ENCODE measurements at regions not wholly inside any gene's neighbourhood (a gene's known extent, or its start where the extent isn't known, plus 50 kb on each side); places are given as distances from the start of the nearest gene placed in this dataset.

DNA sequence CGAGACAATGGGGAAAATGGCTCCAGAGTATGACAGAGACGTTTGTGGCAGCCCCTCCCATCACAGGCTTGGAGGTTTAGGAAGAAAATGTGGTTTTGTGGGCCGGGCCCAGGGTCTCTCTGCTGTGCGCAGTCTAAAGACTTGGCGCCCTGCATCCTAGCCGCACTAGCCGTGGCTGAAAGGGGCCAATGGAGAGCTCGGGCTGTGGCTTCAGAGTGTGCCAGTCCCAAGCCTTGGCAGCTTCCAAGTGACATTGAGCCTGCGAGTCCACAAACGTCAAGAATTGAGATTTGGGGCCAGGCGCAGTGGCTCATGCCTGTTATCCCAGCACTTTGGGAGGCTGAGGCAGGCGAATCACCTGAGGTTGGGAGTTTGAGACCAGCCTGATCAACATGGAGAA, 513.1 kb downstream of the PCDH17 start:
- no peak for TF ChIP-seq POLR2A (IDR thresholded peaks at IDR 0.05)
- TF ChIP-seq EP300 (IDR thresholded peaks at IDR 0.05) = no peak
- TF ChIP-seq, protein P1, sequence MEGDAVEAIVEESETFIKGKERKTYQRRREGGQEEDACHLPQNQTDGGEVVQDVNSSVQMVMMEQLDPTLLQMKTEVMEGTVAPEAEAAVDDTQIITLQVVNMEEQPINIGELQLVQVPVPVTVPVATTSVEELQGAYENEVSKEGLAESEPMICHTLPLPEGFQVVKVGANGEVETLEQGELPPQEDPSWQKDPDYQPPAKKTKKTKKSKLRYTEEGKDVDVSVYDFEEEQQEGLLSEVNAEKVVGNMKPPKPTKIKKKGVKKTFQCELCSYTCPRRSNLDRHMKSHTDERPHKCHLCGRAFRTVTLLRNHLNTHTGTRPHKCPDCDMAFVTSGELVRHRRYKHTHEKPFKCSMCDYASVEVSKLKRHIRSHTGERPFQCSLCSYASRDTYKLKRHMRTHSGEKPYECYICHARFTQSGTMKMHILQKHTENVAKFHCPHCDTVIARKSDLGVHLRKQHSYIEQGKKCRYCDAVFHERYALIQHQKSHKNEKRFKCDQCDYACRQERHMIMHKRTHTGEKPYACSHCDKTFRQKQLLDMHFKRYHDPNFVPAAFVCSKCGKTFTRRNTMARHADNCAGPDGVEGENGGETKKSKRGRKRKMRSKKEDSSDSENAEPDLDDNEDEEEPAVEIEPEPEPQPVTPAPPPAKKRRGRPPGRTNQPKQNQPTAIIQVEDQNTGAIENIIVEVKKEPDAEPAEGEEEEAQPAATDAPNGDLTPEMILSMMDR (IDR thresholded peaks at IDR 0.05) = no peak

Data from tibial nerve (tissue), 4 donors.